ENCODE measurements at regions not wholly inside any gene's neighbourhood (a gene's known extent, or its start where the extent isn't known, plus 50 kb on each side); places are given as distances from the start of the nearest gene placed in this dataset.
"Not testable (repeated sequence)": the region's sequence is repeated elsewhere in the genome, so short reads cannot be mapped to it uniquely, and the experiment has no call there.

DNA sequence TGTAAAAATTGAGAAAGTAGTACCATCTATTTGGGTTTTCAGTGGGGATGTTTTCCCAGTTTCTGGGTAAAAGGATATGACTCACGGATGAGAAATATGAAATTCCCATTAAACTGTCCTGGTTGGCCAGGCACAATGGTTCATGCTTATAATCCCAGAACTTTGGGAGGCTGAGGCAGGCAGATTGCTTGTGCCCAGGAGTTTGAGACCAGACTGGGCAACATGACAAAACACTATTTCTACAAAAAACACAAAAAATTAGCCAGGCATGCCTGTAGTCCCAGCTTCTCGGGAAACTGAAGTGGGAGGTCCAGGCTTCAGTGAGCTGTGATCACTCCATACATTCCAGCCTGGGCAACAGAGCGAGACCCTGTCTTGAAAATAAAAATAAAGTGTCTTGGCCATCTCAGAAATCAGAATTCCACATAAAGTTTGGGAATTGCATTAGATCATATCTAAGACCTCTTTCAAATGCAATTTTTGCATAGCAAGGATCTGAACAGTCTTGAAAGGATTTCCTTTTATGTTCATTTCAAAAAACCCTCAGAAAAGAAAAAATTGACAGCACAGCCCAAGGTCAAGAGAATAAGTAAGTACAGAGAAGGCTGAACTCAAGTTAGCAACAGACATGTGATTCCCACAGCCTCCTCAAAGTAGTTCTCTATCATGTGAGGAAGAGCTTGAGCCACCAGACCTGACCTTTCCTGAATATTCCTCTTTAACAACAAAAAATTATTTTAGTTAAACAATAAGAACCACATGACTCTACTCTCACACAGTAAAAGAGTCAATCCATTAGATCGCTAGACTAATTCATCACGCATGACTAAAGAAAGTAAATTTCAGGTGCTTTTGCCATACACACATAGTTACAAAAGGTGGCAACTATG, 141.5 kb upstream of the CAV2 start:
- ATAC-seq (no peak), DNase-seq (no peak)
- Histone ChIP-seq H3K9me3 (ENCODE audit: control insufficient read depth, low read length) (no peaks in the 10 kb centered on the region), H3K27ac (ENCODE audit: low read length) (peak overlapping the region; percentile 30), H3K4me1 (ENCODE audit: control insufficient read depth, insufficient read depth, low read length) (peaks cover 9% of the 10 kb centered on the region), H3K4me3 (ENCODE audit: low read length) (no peak overlapping the region), H3K27me3 (ENCODE audit: control insufficient read depth, insufficient read depth) (no peaks in the 10 kb centered on the region)
- WGBS: 78% methylated on average over 5 of the region's 5 CpGs
- intact Hi-C loops (cut with DNase I): loop anchor here in 2 of 4 donors (5.0 to 10.0 kb wide), 3 partner anchors 139 to 227 kb away; partner anchors contain the start of genes CAV1 (in 1 of the 2) and CAV2 (in 1 of the 2)

DNA sequence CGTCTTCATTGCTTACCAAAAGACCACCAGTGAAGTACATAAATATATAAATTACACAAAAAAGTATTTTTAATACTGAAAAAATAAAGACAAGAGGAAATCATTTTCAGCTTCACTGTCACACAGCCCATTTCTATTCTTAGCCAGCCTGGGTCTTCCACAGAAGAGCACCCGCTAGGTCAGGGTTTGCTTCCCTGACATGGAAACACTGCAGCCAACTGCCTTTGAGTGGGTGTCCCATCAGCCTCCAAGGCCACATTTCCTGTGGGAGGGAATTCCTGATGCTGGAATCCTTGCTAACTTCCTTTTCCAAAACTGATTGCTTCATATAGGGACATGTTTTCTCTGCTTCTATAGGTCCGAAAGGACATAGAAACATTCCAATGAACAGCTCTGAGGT, 137.8 kb upstream of the CAV2 start:
- DNase-seq: no peak
- 88% methylated on average over 3 of the region's 3 CpGs for WGBS
- H3K4me1 ChIP-seq (ENCODE audit: control insufficient read depth, insufficient read depth, low read length): no peaks in the 10 kb centered on the region
- no peak for ATAC-seq
- intact Hi-C loops (cut with DNase I): no loop called here
- no peaks in the 10 kb centered on the region for H3K9me3 ChIP-seq (ENCODE audit: control insufficient read depth, low read length)
- no peaks in the 10 kb centered on the region for H3K27me3 ChIP-seq (ENCODE audit: control insufficient read depth, insufficient read depth)
- H3K4me3 ChIP-seq (ENCODE audit: low read length): no peak overlapping the region
- H3K27ac ChIP-seq (ENCODE audit: low read length): no peak overlapping the region

DNA sequence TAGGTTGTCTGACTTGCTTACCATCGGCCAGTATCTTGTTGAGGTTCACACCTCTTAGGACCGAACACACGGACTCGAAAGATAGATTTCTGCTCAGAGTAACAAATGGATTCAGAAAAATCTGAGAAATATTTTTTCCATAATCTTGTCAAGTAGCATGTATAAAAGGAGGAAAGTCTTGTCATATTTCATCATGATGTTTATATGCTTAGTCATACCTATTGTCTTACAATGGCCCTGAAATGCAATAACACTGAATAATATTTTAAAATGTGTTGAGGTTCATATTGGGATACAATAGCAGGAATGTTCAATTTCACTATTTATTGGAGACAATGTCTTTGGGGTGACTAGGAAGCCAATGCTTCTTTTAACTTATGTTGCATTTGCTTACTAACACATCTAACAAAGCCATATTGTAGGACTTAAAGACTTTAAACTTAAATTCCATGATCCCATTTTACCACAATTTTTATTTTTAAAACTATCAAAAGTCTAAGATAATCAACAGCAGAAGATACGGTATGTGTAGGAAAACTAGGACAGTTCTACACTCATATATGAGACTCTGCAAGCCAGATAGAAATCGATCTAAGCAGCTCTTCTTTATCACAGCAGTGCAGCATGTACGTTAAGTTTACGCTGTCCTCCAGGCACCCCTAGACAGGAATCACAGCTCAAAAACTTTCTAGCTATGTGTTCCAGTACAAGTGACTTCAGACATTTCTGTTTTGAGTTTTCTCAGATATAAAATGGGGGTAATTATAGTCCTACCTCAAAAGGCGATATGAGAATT, 135.7 kb upstream of the CAV2 start:
- Histone ChIP-seq H3K4me3 (ENCODE audit: low read length) (no peak overlapping the region), H3K27me3 (ENCODE audit: control insufficient read depth, insufficient read depth) (no peaks in the 10 kb centered on the region), H3K4me1 (ENCODE audit: control insufficient read depth, insufficient read depth, low read length) (no peaks in the 10 kb centered on the region), H3K27ac (ENCODE audit: low read length) (no peak overlapping the region), H3K9me3 (ENCODE audit: control insufficient read depth, low read length) (no peaks in the 10 kb centered on the region)
- 93% methylated on average over 9 of the region's 9 CpGs for WGBS
- DNase-seq: no peak
- no peak for ATAC-seq
- intact Hi-C loops (cut with DNase I): no loop called here

DNA sequence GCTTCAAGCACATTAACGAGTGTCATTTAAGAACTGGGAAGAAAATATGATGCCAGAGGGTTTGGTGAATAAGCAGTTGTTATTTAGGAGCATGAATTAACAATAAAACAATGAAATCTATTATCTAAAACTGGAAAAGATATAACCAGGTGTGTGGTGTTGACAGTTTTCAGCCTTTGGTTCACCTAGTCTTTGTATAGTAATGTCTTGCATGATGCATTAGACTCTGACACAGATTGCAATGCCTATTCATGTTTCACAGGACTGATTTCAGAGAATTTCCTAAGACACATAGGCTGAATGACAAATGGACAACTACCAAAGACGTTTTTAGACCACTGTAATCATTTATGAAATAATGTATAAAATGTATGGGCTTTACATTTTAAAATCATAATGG, 135.1 kb upstream of the CAV2 start:
- Histone ChIP-seq H3K27ac (ENCODE audit: low read length) (no peak overlapping the region), H3K9me3 (ENCODE audit: control insufficient read depth, low read length) (no peaks in the 10 kb centered on the region), H3K4me3 (ENCODE audit: low read length) (no peak overlapping the region), H3K4me1 (ENCODE audit: control insufficient read depth, insufficient read depth, low read length) (no peaks in the 10 kb centered on the region), H3K27me3 (ENCODE audit: control insufficient read depth, insufficient read depth) (no peaks in the 10 kb centered on the region)
- intact Hi-C loops (cut with DNase I): no loop called here
- ATAC-seq (no peak), DNase-seq (no peak)
- WGBS: 87% methylated on average over 2 of the region's 2 CpGs

DNA sequence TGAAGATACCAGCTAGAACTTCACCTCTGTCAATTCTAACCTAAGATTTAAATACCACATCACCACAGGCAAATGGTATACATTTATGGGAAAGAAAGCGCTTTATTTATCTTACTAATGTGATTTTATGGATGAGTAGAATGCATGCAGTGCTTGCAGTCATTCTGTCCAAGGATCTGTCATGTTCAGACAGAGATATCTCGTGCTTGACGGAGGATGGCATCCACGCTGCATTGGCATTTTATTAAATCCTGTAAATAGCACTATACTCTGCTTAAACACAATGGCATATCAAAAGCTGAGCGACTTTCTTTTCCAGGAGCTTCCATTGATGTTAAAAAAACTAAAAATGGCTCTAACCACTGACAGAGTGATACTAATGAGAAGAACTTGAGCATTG, 133.7 kb upstream of the CAV2 start:
- H3K4me1 ChIP-seq (ENCODE audit: control insufficient read depth, insufficient read depth, low read length): no peaks in the 10 kb centered on the region
- H3K9me3 ChIP-seq (ENCODE audit: control insufficient read depth, low read length): no peaks in the 10 kb centered on the region
- no peak for ATAC-seq
- no peaks in the 10 kb centered on the region for H3K27me3 ChIP-seq (ENCODE audit: control insufficient read depth, insufficient read depth)
- no peak overlapping the region for H3K4me3 ChIP-seq (ENCODE audit: low read length)
- intact Hi-C loops (cut with DNase I): no loop called here
- no peak for DNase-seq
- H3K27ac ChIP-seq (ENCODE audit: low read length): no peak overlapping the region
- 67% methylated on average over 5 of the region's 5 CpGs for WGBS

DNA sequence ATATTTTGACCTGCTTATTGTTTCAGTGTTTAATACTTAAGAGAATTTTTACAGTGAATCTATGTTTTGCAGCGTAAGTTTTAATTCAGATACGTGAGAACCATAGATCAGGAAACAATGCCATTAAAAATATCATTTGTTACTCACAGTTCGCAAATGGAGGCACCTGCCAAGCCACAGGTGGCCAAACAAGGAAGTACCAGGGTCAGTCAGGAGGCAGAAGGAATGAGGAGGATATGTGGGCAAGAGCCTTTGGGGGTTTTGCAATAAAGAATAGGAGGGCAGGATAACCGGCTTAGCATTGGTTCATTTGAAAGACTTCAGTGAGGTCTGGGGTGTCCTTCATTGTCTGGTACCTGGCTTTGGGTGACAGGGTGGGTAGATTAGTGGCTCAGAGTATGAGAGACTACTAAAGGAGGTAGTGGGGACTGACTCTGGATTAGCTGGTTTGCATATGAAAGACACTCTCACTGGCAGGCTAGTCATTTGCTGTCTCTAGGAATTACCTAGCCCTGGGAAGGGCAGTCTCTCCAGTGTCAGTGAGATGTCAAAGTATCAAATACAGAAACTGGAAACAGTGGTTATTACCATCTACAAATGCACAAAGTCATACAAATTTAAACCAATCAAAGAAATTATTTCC, 132.2 kb upstream of the CAV2 start:
- no peak for DNase-seq
- no peaks in the 10 kb centered on the region for H3K4me1 ChIP-seq (ENCODE audit: control insufficient read depth, insufficient read depth, low read length)
- no peak for ATAC-seq
- H3K9me3 ChIP-seq (ENCODE audit: control insufficient read depth, low read length): no peaks in the 10 kb centered on the region
- WGBS: 93% methylated on average over 4 of the region's 4 CpGs
- no peak overlapping the region for H3K27ac ChIP-seq (ENCODE audit: low read length)
- H3K4me3 ChIP-seq (ENCODE audit: low read length): no peak overlapping the region
- H3K27me3 ChIP-seq (ENCODE audit: control insufficient read depth, insufficient read depth): no peaks in the 10 kb centered on the region
- intact Hi-C loops (cut with DNase I): no loop called here

DNA sequence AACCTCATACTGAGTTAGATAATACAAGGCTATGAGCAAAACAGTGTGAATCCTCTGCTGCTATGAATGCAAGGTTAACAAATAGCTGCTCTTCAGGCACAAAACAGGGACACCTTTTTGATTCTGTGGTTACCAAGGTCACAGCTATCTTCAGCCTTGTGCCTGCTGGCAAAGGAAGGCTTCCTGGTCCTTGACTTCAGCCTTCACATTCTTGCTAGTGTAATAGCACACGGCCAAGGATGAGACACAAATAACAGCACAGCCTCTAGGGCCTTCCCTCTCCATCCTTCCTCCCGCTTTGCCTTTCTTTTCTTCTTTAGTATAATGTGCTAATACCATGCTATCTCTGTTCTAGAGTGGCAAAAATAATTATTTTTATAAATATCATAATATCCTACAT, 130.6 kb upstream of the CAV2 start:
- no peaks in the 10 kb centered on the region for H3K9me3 ChIP-seq (ENCODE audit: control insufficient read depth, low read length)
- no peak overlapping the region for H3K4me3 ChIP-seq (ENCODE audit: low read length)
- 62% methylated on average over 2 of the region's 2 CpGs for WGBS
- intact Hi-C loops (cut with DNase I): no loop called here
- DNase-seq: no peak
- H3K27ac ChIP-seq (ENCODE audit: low read length): no peak overlapping the region
- H3K4me1 ChIP-seq (ENCODE audit: control insufficient read depth, insufficient read depth, low read length): no peaks in the 10 kb centered on the region
- H3K27me3 ChIP-seq (ENCODE audit: control insufficient read depth, insufficient read depth): no peaks in the 10 kb centered on the region
- no peak for ATAC-seq

DNA sequence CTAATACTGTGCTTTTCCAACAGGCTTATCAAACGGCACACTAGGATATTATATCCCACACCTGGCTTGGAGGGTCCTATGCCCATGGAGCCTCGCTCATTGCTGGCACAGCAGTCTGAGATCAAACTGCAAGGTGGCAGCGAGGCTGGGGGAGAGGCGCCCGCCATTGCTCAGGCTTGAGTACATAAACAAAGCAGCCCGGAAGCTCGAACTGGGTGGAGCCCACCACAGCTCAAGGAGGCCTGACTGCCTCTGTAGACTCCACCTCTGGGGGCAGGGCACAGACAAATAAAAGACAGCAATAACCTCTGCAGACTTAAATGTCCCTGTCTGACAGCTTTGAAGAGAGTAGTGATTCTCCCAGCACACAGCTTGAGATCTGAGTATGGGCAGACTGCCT, 128.0 kb upstream of the CAV2 start:
- 97% methylated on average over 7 of the region's 7 CpGs for WGBS
- H3K4me1 ChIP-seq (ENCODE audit: control insufficient read depth, insufficient read depth, low read length); intact Hi-C loops (cut with DNase I); H3K27me3 ChIP-seq (ENCODE audit: control insufficient read depth, insufficient read depth); H3K9me3 ChIP-seq (ENCODE audit: control insufficient read depth, low read length); H3K27ac ChIP-seq (ENCODE audit: low read length); ATAC-seq; H3K4me3 ChIP-seq (ENCODE audit: low read length); DNase-seq: not testable (repeated sequence)

DNA sequence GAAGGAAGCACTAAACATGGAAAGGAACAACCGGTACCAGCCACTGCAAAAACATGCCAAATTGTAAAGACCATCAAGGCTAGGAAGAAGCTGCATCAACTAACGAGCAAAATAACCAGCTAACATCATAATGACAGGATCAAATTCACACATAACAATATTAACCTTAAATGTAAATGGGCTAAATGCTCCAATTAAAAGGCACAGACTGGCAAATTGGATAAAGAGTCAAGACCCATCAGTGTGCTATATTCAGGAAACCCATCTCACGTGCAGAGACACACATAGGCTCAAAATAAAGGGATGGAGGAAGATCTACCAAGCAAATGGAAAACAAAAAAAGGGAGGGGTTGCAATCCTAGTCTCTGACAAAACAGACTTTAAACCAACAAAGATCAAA, 126.3 kb upstream of the CAV2 start:
- ATAC-seq; intact Hi-C loops (cut with DNase I); H3K4me1 ChIP-seq (ENCODE audit: control insufficient read depth, insufficient read depth, low read length); DNase-seq; H3K9me3 ChIP-seq (ENCODE audit: control insufficient read depth, low read length); H3K27ac ChIP-seq (ENCODE audit: low read length); H3K27me3 ChIP-seq (ENCODE audit: control insufficient read depth, insufficient read depth); H3K4me3 ChIP-seq (ENCODE audit: low read length): not testable (repeated sequence)
- 55% methylated on average over 1 of the region's 3 CpGs for WGBS

DNA sequence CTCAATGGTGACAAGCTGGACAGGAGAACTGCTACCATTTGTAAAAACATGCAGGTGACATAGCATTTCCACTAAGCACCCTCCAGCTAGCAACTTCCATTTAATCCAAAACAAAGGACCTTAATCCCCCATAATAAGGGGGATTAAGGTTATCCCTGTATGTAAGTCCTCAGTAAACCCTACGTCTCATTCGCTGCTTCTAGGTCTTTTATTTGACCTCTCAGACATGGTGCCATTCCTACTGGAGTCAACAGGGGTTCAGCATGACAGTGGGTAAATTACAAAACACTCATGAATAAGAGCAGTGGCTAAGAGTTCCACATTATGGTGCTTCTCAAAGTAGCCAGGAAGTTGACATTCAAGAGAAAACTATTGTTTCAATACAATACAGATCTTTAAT, 121.8 kb upstream of the CAV2 start:
- intact Hi-C loops (cut with DNase I): no loop called here
- no peak for DNase-seq
- H3K4me3 ChIP-seq (ENCODE audit: low read length): no peak overlapping the region
- ATAC-seq: no peak
- H3K4me1 ChIP-seq (ENCODE audit: control insufficient read depth, insufficient read depth, low read length): no peaks in the 10 kb centered on the region
- WGBS: 96% methylated on average over 2 of the region's 2 CpGs
- no peak overlapping the region for H3K27ac ChIP-seq (ENCODE audit: low read length)
- H3K9me3 ChIP-seq (ENCODE audit: control insufficient read depth, low read length): no peaks in the 10 kb centered on the region
- H3K27me3 ChIP-seq (ENCODE audit: control insufficient read depth, insufficient read depth): no peaks in the 10 kb centered on the region

DNA sequence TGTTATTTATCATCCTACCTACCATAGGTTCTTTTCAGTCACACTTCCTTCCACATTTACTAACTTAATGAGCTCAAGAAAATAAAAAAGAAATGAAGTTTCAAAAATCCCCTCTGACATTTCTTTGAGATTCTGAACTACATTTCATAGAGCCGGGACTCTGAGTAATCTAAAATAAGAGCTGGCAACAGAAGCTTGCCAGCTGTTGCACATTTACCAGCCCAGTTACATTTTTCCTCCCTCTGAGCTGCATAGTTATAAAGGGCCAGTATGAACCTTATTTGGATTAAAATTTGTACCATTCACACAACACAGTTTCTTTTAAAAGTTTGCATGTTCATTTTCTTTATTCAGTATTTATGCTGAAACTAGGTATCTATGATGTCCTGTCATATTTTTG, 119.5 kb upstream of the CAV2 start:
- Histone ChIP-seq H3K4me3 (ENCODE audit: low read length) (no peak overlapping the region), H3K27ac (ENCODE audit: low read length) (no peak overlapping the region), H3K27me3 (ENCODE audit: control insufficient read depth, insufficient read depth) (no peaks in the 10 kb centered on the region), H3K9me3 (ENCODE audit: control insufficient read depth, low read length) (no peaks in the 10 kb centered on the region), H3K4me1 (ENCODE audit: control insufficient read depth, insufficient read depth, low read length) (no peaks in the 10 kb centered on the region)
- peak; percentile 62 to 81 for ATAC-seq
- WGBS: 22% methylated on average over 1 of the region's 1 CpG
- peak in 1 of 3 donors; percentile 40 for DNase-seq
- intact Hi-C loops (cut with DNase I): no loop called here

Data from right cardiac atrium (tissue), 5 donors.